Pons (tissue), 1 donor: ENCODE measurements at regions not wholly inside any gene's neighbourhood (a gene's known extent, or its start where the extent isn't known, plus 50 kb on each side); places are given as distances from the start of the nearest gene placed in this dataset.
"Not testable (repeated sequence)": the region's sequence is repeated elsewhere in the genome, so short reads cannot be mapped to it uniquely, and the experiment has no call there.

Experiments used
- DNase-seq: peaks from one replicate; pipeline ENCODE4 v3.0.0-alpha.2; 2016; ENCODE audit warnings: low spot score

DNA sequence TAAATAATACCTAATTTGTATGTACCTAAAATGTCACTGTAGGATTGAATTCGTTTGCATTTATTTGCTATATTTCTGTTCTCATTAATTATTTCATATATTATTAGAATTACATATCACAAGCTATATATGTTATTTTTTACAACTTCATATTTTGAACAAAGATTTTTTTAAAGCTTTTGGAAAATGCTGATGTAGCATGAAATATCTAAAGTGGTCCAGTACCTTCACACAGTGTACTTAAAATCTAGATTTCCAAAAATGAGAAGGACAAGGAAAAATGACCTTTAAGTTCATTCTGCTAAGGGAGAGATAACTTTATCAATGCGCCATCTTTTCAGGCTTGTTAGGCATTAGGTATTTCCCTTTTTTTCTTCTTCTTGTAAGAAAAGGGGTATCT lies 71.8 kb downstream of the LARP7 start:
- no peak for DNase-seq

- no peak for DNase-seq
Observed at GRCh38 chr4:112714922-112715901, 78.3 kb downstream of the LARP7 start.

DNA sequence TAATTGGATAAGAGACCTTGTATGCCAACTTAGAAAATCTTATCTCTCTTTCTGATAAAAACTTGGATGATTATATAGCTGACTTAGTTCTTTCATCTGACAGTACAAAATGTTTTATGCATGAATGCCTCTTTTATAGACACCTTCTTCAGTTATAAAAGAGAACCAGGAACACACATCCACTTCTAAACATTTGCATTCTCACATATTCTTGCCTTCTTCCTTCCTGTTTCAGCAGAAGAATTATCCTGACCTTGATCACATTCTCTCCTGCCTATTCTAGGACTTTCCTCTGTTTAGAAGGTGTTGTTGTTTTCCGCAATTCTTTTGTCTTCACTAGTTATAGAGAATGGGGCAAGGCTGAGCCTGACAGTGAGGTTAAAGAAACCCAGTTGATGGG lies 80.9 kb downstream of the LARP7 start:
- DNase-seq, result no peak

- DNase-seq, result no peak
Observed at GRCh38 chr4:112721627-112722026, 84.7 kb downstream of the LARP7 start.

DNA sequence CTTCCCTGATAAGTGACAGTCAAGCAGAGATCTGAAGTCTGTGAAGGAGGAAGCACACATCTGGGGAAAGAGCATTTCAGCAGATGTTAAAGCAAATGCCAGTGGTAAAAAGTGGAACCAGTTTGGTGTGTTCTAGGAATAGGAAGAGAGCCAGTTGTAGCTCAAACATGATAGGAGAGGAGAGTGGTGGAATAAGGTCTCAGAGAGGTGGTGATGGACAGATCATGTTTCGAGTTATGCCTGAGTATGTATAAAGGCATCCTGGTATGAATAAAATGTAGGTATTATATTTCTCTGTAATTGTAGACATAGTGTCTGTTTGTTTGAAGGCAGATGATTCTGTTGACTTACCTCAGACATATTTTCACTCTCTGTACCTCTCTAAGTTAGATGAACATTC lies 89.1 kb downstream of the LARP7 start:
- no peak for DNase-seq

DNA sequence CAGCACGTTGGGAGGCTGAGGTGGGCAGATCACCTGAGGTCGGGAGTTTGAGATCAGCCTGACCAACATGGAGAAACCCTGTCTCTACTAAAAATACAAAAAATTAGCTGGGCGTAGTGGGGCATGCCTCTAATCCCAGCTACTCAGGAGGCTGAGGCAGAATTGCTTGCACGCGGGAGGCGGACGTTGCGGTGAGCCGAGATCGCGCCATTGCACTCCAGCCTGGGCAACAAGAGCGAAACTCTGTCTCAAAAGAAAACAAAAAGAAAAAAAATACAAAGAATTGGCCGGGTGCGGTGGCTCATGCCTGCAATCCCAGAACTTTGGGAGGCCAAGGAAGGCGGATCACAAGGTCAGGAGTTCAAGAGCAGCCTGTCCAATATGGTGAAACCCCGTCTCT lies 90.8 kb downstream of the LARP7 start:
- not testable (repeated sequence) for DNase-seq

GRCh38 chr4:112731715-112732114 lies 94.8 kb downstream of the LARP7 start:
- no peak for DNase-seq

- no peak for DNase-seq
Observed at GRCh38 chr4:112732142-112732541, 95.2 kb downstream of the LARP7 start.

DNA sequence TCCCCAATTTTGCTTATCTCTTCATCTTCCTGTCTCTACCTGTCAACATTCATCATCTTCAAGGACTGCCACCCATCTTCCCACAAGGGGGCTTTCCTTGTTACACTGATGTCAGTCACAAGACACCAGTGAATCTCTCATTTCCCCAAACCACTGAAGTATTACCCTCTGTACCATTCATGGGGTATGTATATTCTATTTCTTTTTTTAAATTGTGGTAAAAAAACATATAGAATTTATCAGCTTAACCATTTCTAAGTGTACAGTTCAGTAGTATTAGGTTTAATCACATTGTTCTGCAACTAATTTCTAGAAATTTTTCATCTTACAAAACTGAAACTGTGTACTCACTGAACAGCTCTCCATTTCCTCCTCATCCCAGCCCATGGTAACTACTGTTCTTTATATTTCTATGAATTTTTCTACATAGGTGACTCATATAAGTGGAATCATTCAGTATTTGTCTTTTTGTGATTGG lies 98.6 kb downstream of the LARP7 start:
- DNase-seq, result no peak

DNA sequence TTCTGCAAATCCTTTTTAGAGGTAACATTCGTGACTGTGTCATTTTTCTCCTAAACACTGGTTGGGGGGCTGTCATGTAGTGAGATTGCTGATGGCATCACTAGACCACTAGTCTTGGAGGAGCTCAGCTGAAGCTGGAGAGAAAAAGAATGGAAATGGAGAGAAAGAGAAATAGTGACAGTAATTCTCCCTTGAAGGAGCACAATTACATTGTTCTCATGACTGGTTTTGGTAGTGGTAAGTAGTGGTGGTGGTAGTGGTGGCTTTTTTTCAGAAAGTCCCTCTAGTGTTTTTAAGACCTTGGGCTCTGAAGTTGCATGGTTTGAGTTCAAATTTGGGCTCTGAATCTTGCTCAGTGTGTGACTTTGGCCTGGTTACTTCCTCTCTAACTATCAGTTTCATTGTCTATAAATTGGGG lies 99.8 kb downstream of the LARP7 start:
- no peak for DNase-seq

- DNase-seq, result no peak
Observed at GRCh38 chr4:112739442-112739841, 102.5 kb downstream of the LARP7 start.

DNA sequence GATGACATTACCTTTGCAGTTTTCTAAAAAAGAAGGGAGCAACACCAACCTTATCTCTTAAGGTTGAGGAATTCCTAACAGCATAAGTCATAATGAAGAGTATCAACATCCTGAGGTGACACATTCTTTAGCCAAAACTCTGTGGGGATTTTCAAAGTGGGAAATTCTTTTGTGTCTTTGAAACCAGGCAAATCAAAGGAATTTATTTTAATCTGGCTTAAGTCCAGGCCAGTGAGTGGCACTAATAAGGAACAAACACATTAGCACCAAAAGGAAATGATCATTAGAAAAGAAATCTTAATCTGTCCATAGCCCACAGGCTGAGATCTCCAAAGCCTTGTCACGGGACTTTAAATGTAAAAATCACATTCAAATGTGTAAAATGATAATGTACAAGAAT lies 110.1 kb downstream of the LARP7 start:
- no peak for DNase-seq

- no peak for DNase-seq
Observed at GRCh38 chr4:112748352-112748878, 111.5 kb downstream of the LARP7 start.

GRCh38 chr4:112750749-112751148 lies 113.8 kb downstream of the LARP7 start:
- not testable (repeated sequence) for DNase-seq

DNA sequence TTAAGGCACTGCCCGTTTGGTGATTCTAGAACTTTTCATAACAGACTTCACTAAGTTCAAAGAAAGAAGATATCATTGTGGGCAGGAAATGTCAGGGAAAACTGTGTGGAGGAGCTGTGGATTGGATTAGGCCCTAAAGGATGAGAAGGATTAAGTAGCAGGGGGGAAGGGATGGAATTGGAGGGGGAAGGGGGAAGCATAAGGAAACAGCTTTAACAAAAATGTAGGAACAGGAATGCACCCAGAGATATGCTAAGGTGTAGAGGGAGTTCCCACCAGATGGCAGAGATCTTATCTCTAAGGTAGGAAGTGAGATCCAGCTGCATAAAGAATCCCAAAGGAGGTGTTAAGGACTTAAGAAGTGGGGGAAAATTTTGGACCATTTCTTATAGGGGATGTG lies 114.5 kb downstream of the LARP7 start:
- DNase-seq, result no peak

GRCh38 chr4:112752061-112752460 lies 115.1 kb downstream of the LARP7 start:
- DNase-seq, result no peak

- no peak for DNase-seq
Observed at GRCh38 chr4:112752510-112752909, 115.6 kb downstream of the LARP7 start.

DNA sequence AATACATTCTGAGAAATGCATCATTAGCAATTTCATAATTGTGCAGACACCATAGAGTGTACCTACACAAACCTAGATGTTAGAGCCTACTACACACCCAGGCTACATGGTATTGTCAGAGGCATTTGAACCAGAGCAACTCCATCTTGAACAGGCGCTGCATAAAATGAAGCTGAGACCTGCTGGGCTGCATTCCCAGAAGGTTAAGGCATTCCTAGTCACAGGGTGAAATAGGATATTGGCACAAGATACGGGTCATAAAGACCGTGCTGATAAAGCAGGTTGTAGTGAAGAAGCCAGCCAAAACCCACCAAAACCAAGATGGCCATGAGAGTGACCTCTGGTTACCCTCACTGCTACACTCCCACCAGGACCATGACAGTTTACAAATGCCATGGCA lies 116.4 kb downstream of the LARP7 start:
- DNase-seq, result no peak

DNA sequence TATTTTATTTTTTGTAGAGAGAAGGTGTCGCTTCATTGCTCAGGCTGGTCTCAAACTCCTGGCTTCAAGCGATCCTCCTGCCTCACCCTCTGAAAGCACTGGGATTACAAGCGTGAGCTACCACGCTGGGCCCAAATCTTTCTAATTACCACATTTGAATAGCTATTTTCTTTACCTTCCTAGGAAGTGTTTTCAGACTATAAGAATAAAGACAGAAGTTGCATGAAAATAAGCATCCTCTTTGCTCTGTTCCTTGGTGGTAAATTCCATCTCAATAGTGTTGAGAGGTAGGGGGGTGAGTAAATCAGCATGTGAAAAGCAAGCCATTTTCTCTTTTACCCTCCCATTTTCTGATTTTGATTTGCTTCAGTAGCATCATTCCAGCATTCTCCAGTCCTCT lies 122.4 kb downstream of the LARP7 start:
- DNase-seq, result no peak

DNA sequence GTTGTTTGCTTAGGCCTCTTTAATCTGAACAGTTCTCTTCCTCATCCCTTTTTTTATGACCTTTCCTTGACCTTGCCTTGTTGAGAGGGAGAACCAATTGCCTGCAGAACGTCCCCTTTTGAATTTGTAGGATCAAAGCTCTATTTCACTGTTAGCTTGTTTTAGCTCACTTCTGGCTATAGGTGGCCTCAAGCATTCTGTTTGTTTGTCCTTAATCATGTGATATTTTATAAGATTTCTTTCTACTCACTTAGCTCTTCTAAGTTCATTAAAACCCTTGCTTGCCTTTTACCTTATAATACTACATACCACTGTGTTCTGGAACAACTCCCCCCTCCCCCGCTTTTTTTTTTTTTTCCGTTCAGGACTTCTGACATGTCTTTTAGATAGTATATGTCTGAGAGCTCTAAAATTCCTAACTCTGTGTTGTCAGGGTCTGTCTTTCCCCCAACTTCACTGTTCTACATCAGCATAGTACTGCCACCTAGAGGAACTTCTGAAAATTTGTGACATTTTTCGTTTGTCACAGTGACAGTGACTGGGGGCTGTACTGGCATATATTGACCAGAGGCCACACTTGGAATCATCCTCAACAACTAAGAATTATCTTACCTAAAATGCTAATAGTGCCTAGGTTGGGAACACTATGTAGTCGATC lies 128.5 kb downstream of the LARP7 start:
- DNase-seq, result no peak

DNA sequence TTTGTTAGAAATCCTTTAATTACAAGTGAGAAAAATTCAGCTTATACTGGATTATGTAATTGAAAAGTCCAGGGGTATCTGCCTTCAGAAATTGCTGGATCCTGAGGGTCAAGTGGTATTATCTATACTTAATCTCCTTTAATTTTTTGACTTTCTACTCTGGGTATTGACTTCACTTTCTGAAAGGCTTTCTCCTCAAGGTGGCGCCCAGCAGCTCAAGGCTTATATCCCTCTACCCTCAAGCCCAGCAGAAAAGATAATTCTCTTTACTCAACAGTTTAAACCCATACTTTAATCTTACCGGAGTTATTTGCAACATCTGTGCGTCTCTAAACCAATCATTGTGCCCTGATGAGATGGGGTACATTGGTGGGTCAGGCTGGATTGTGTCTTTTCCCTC lies 129.5 kb downstream of the LARP7 start:
- no peak for DNase-seq

GRCh38 chr4:112767386-112767785 lies 130.4 kb downstream of the LARP7 start:
- no peak for DNase-seq

- DNase-seq, result no peak
Observed at GRCh38 chr4:112770114-112770513, 133.2 kb downstream of the LARP7 start.
